Hepatocyte (in vitro differentiated cells): ENCODE measurements at regions not wholly inside any gene's neighbourhood (a gene's known extent, or its start where the extent isn't known, plus 50 kb on each side); places are given as distances from the start of the nearest gene placed in this dataset.

ENCODE experiments used
- DNase-seq: peaks from one replicate; pipeline ENCODE4 v3.0.0-alpha.2; 2016; ENCODE audit warnings: low spot score
- H2AFZ ChIP-seq: fragments of 200-600 bp; sonication (generic); 2 replicates; pipeline ENCODE4 v1.6.0; 2016; ENCODE audit warnings: antibody characterized with exemption, mild to moderate bottlenecking
- H3K27ac ChIP-seq: fragments of 200-600 bp; sonication (generic); 2 replicates; pipeline ENCODE4 v1.5.1; 2016; ENCODE audit warnings: mild to moderate bottlenecking
- H3K27me3 ChIP-seq: fragments of 200-600 bp; sonication (generic); 2 replicates; pipeline ENCODE4 v1.6.1; 2016
- H3K36me3 ChIP-seq: fragments of 200-600 bp; sonication (generic); replicated peaks from 2 replicates; pipeline ENCODE4 v1.5.1; 2016; ENCODE audit warnings: low read depth; ENCODE audit not compliant: insufficient read depth
- H3K4me1 ChIP-seq: fragments of 200-600 bp; sonication (generic); 2 replicates; pipeline ENCODE4 v1.5.1; 2016; ENCODE audit warnings: mild to moderate bottlenecking, moderate library complexity; ENCODE audit not compliant: insufficient read depth
- H3K4me2 ChIP-seq: fragments of 200-600 bp; sonication (generic); 2 replicates; pipeline ENCODE4 v1.6.0; 2016
- H3K4me3 ChIP-seq: fragments of 200-600 bp; sonication (generic); 2 replicates; pipeline ENCODE4 v1.5.1; 2016; ENCODE audit warnings: mild to moderate bottlenecking
- H3K79me2 ChIP-seq: fragments of 200-600 bp; sonication (generic); 2 replicates; pipeline ENCODE4 v1.6.0; 2017; ENCODE audit warnings: mild to moderate bottlenecking
- H3K9me2 ChIP-seq: fragments of 200-600 bp; sonication (generic); replicated peaks from 2 replicates; pipeline ENCODE4 v1.6.0; 2017; ENCODE audit warnings: mild to moderate bottlenecking; ENCODE audit not compliant: insufficient read depth
- H3K9me3 ChIP-seq: fragments of 200-600 bp; sonication (generic); 2 replicates; pipeline ENCODE4 v1.5.1; 2016; ENCODE audit warnings: low read depth, mild to moderate bottlenecking
- H4K20me1 ChIP-seq: fragments of 200-600 bp; sonication (generic); 2 replicates; pipeline ENCODE4 v1.6.0; 2016; ENCODE audit warnings: mild to moderate bottlenecking; ENCODE audit not compliant: insufficient read depth, poor library complexity, severe bottlenecking
- CTCF ChIP-seq: fragments of 200-600 bp; sonication (generic); IDR thresholded peaks from 2 replicates; pipeline ENCODE4 v1.5.1; 2016; ENCODE audit warnings: antibody characterized with exemption, mild to moderate bottlenecking; ENCODE audit not compliant: poor library complexity
- EZH2 ChIP-seq: fragments of 200-600 bp; sonication (generic); IDR thresholded peaks from 2 replicates; pipeline ENCODE4 v1.6.1; 2016; ENCODE audit warnings: antibody characterized with exemption, mild to moderate bottlenecking, borderline replicate concordance
- EZH2phosphoT487 ChIP-seq: fragments of 200-600 bp; sonication (generic); IDR thresholded peaks from one replicate; pipeline ENCODE4 v1.6.1; 2018; ENCODE audit warnings: antibody characterized with exemption, mild to moderate bottlenecking, low read depth, moderate library complexity; ENCODE audit not compliant: unreplicated experiment, severe bottlenecking
- WGBS: methylation state at CpG from one replicate; pipeline ENCODE4 v1.1.6; 2016; ENCODE audit warnings: low lambda C conversion rate; ENCODE audit errors: missing lambda C conversion rate; 5-methylcytosine and 5-hydroxymethylcytosine counted together

DNA sequence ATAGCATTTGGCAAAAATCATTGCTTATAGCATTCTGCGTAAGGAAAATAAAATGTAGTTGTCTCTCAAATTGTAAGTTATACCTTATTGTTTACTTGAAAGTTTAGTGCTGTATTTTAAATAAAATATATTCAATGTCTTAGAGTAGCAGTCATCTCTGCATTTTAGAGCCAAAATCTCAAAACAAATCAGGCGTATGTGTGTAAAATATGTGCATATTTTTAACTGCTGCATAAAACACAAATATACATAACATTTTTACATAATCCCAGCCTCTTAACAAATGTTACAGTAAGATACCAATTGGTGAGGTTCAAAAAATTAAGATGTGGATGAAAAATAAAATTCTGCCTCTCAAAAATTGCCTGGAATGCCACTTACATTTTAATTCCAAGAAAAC lies 145.8 kb upstream of the AGA start:
- H3K4me2 ChIP-seq, result no peak overlapping the region
- no peak for DNase-seq
- no peaks in the 10 kb centered on the region for H3K27me3 ChIP-seq
- no peaks in the 10 kb centered on the region for H3K36me3 ChIP-seq
- no peaks in the 10 kb centered on the region for H3K4me1 ChIP-seq
- no peak overlapping the region for H3K27ac ChIP-seq
- TF ChIP-seq EZH2 (no peak), CTCF (no peak), EZH2phosphoT487 (no peak)
- no peaks in the 10 kb centered on the region for H3K9me3 ChIP-seq
- 96% methylated on average over 2 of the region's 2 CpGs for WGBS
- H3K79me2 ChIP-seq, result no peaks in the 10 kb centered on the region
- no peak overlapping the region for H2AFZ ChIP-seq
- no peaks in the 10 kb centered on the region for H3K9me2 ChIP-seq
- H4K20me1 ChIP-seq, result no peaks in the 10 kb centered on the region
- no peak overlapping the region for H3K4me3 ChIP-seq

DNA sequence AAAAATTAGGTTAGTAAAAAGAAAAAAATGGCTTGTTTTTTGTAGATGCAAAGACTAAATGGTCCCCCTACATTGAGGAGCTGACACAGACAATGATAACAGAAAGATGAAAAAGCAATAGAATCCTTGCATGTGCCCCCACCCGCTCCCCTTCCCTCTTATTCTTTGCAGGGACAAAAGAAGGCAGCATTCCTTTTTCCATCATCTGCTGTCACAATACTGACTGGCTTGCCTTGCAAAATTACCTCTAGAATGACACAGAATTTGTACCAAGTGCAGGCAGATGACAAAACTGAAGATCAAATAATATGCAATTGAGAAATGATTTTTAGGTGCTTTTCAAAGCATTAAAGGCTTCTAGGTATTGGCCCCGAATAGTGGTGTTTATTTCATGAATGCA lies 153.1 kb upstream of the AGA start:
- no peak for DNase-seq
- WGBS, result 95% methylated on average over 2 of the region's 2 CpGs
- Histone ChIP-seq H3K4me1 (no peaks in the 10 kb centered on the region), H3K79me2 (no peaks in the 10 kb centered on the region), H3K27ac (no peak overlapping the region), H3K27me3 (no peaks in the 10 kb centered on the region), H3K36me3 (no peaks in the 10 kb centered on the region), H3K9me3 (no peaks in the 10 kb centered on the region), H3K4me2 (no peak overlapping the region), H2AFZ (no peak overlapping the region), H3K4me3 (no peak overlapping the region), H4K20me1 (no peaks in the 10 kb centered on the region), H3K9me2 (no peaks in the 10 kb centered on the region)
- TF ChIP-seq EZH2 (no peak), EZH2phosphoT487 (no peak), CTCF (no peak)

GRCh38 chr4:177596035-177596434 lies 153.8 kb upstream of the AGA start:
- no peaks in the 10 kb centered on the region for H3K9me3 ChIP-seq
- TF ChIP-seq CTCF, result no peak
- TF ChIP-seq EZH2, result no peak
- no peak for TF ChIP-seq EZH2phosphoT487
- no peaks in the 10 kb centered on the region for H3K9me2 ChIP-seq
- H3K4me2 ChIP-seq, result no peak overlapping the region
- no peaks in the 10 kb centered on the region for H4K20me1 ChIP-seq
- peak; percentile 66 for DNase-seq
- H2AFZ ChIP-seq, result no peak overlapping the region
- no peaks in the 10 kb centered on the region for H3K4me1 ChIP-seq
- no peak overlapping the region for H3K27ac ChIP-seq
- H3K27me3 ChIP-seq, result no peaks in the 10 kb centered on the region
- no peaks in the 10 kb centered on the region for H3K36me3 ChIP-seq
- no peaks in the 10 kb centered on the region for H3K79me2 ChIP-seq
- H3K4me3 ChIP-seq, result no peak overlapping the region
- WGBS, result 46% methylated on average over 4 of the region's 4 CpGs

- H3K9me2 ChIP-seq, result no peaks in the 10 kb centered on the region
- no peaks in the 10 kb centered on the region for H3K9me3 ChIP-seq
- no peak overlapping the region for H3K4me3 ChIP-seq
- TF ChIP-seq EZH2 (no peak), CTCF (no peak), EZH2phosphoT487 (no peak)
- H3K36me3 ChIP-seq, result no peaks in the 10 kb centered on the region
- no peaks in the 10 kb centered on the region for H3K27me3 ChIP-seq
- no peak for DNase-seq
- H3K27ac ChIP-seq, result no peak overlapping the region
- no peaks in the 10 kb centered on the region for H3K79me2 ChIP-seq
- no peak overlapping the region for H2AFZ ChIP-seq
- no peaks in the 10 kb centered on the region for H4K20me1 ChIP-seq
- H3K4me2 ChIP-seq, result no peak overlapping the region
- no peaks in the 10 kb centered on the region for H3K4me1 ChIP-seq
- WGBS, result 92% methylated on average over 7 of the region's 7 CpGs
These were observed 154.8 kb upstream of the AGA start for GRCh38 chr4:177596991-177597390.
